Inferior parietal cortex (tissue), 1 donor: ENCODE measurements at regions not wholly inside any gene's neighbourhood (a gene's known extent, or its start where the extent isn't known, plus 50 kb on each side); places are given as distances from the start of the nearest gene placed in this dataset.
"Not testable (repeated sequence)": the region's sequence is repeated elsewhere in the genome, so short reads cannot be mapped to it uniquely, and the experiment has no call there.

Experiments used
- DNase-seq: peaks from one replicate; pipeline ENCODE4 v3.0.0-alpha.2; 2016; ENCODE audit errors: extremely low spot score

GRCh38 chr1:118298397-118298796 is 113.4 kb upstream of the SPAG17 start:
- DNase-seq, result no peak

- no peak for DNase-seq
These were observed 112.5 kb upstream of the SPAG17 start for GRCh38 chr1:118297521-118297920.

GRCh38 chr1:118294875-118295642 is 110.0 kb upstream of the SPAG17 start:
- no peak for DNase-seq

- DNase-seq, result no peak
These were observed 106.6 kb upstream of the SPAG17 start for GRCh38 chr1:118291661-118292060.

GRCh38 chr1:118290571-118290970 is 105.5 kb upstream of the SPAG17 start:
- DNase-seq, result no peak

- no peak for DNase-seq
These were observed 105.0 kb upstream of the SPAG17 start for GRCh38 chr1:118290046-118290445.

- DNase-seq, result not testable (repeated sequence)
These were observed 95.6 kb upstream of the SPAG17 start for GRCh38 chr1:118280656-118281055.

- no peak for DNase-seq
These were observed 90.6 kb upstream of the SPAG17 start for GRCh38 chr1:118275472-118276115.

GRCh38 chr1:118272884-118273283 is 87.9 kb upstream of the SPAG17 start:
- DNase-seq, result no peak

GRCh38 chr1:118271883-118272282 is 86.9 kb upstream of the SPAG17 start:
- no peak for DNase-seq

- no peak for DNase-seq
These were observed 84.6 kb upstream of the SPAG17 start for GRCh38 chr1:118269598-118269997.

GRCh38 chr1:118266436-118266835 is 81.4 kb upstream of the SPAG17 start:
- DNase-seq, result no peak

- DNase-seq, result no peak
These were observed 79.3 kb upstream of the SPAG17 start for GRCh38 chr1:118264343-118264742.

GRCh38 chr1:118262865-118263264 is 77.8 kb upstream of the SPAG17 start:
- no peak for DNase-seq

GRCh38 chr1:118258975-118259374 is 73.9 kb upstream of the SPAG17 start:
- DNase-seq, result no peak

- DNase-seq, result no peak
These were observed 72.9 kb upstream of the SPAG17 start for GRCh38 chr1:118257946-118258345.

GRCh38 chr1:118254491-118255425 is 69.7 kb upstream of the SPAG17 start:
- DNase-seq, result no peak

- no peak for DNase-seq
These were observed 69.0 kb upstream of the SPAG17 start for GRCh38 chr1:118254001-118254400.

GRCh38 chr1:118253053-118253915 is 68.3 kb upstream of the SPAG17 start:
- no peak for DNase-seq

- DNase-seq, result no peak
These were observed 67.6 kb upstream of the SPAG17 start for GRCh38 chr1:118252624-118253023.

GRCh38 chr1:118250232-118250631 is 65.2 kb upstream of the SPAG17 start:
- no peak for DNase-seq
